ENCODE measurements at regions not wholly inside any gene's neighbourhood (a gene's known extent, or its start where the extent isn't known, plus 50 kb on each side); places are given as distances from the start of the nearest gene placed in this dataset.

GRCh38 chr14:83300476-83301064 lies 1766.9 kb upstream of the SEL1L start:
- intact Hi-C loops (cut with micrococcal nuclease; ENCODE audit: unreplicated experiment) = loop anchor here (1.0 kb wide), 1 partner anchor 163 kb away; no protein-coding TSS in a partner anchor
- TF ChIP-seq CTCF (conservative IDR thresholded peaks at IDR 0.05; ENCODE audit: low read length) (peak; percentile 93), EZH2phosphoT487 (IDR thresholded peaks at IDR 0.05; ENCODE audit: borderline replicate concordance, low read depth, low read length) (no peak)
- peak; percentile 51 for DNase-seq (ENCODE audit: low spot score)
- Histone ChIP-seq H3K27ac (ENCODE audit: low read depth, low read length, poor library complexity, severe bottlenecking) (no peak overlapping the region), H3K79me2 (ENCODE audit: insufficient read depth, low read depth, low read length) (no peaks in the 10 kb centered on the region), H3K36me3 (ENCODE audit: insufficient read depth, low read length) (no peaks in the 10 kb centered on the region), H3K4me1 (ENCODE audit: insufficient read depth, low read length, poor library complexity, severe bottlenecking) (peaks cover 10% of the 10 kb centered on the region), H3K9me2 (ENCODE audit: insufficient read depth, low read length) (no peaks in the 10 kb centered on the region), H2AFZ (ENCODE audit: low read length) (no peak overlapping the region), H3K9me3 (ENCODE audit: low read length) (no peaks in the 10 kb centered on the region), H3K4me3 (ENCODE audit: low read depth, low read length, poor library complexity, severe bottlenecking) (no peak overlapping the region), H3K4me2 (ENCODE audit: low read length) (no peak overlapping the region), H4K20me1 (ENCODE audit: insufficient read depth, low read length) (no peaks in the 10 kb centered on the region)
- BruUV-seq (replicated peaks) = no TSS peak
- POLR2A ChIA-PET = interaction anchor here (1.2 to 1.6 kb wide), 2 partner anchors 160 to 165 kb away, joined by 4 to 7 read pairs; no protein-coding TSS in a partner anchor
- CTCF ChIA-PET (ENCODE audit: unreplicated experiment) = interaction anchor here (0.6 kb wide), 1 partner anchor 160 kb away, joined by 3 read pairs; no protein-coding TSS in a partner anchor

GRCh38 chr14:83301791-83302190 lies 1768.1 kb upstream of the SEL1L start:
- no peak for DNase-seq (ENCODE audit: low spot score)
- H2AFZ ChIP-seq (ENCODE audit: low read length) = peak overlapping the region; percentile 50; the same call in 1 of the 2 replicates
- ChIA-PET CTCF (ENCODE audit: unreplicated experiment) (no interaction called here), POLR2A (interaction anchor here (0.7 kb wide), 1 partner anchor 9 kb away, joined by 3 read pairs; no protein-coding TSS in a partner anchor)
- H3K9me2 ChIP-seq (ENCODE audit: insufficient read depth, low read length) = no peaks in the 10 kb centered on the region
- no peak overlapping the region for H3K27ac ChIP-seq (ENCODE audit: low read depth, low read length, poor library complexity, severe bottlenecking)
- TF ChIP-seq CTCF (conservative IDR thresholded peaks at IDR 0.05; ENCODE audit: low read length) = no peak
- TF ChIP-seq EZH2phosphoT487 (IDR thresholded peaks at IDR 0.05; ENCODE audit: borderline replicate concordance, low read depth, low read length) = no peak
- H3K4me1 ChIP-seq (ENCODE audit: insufficient read depth, low read length, poor library complexity, severe bottlenecking) = peaks cover 10% of the 10 kb centered on the region
- intact Hi-C loops (cut with micrococcal nuclease; ENCODE audit: unreplicated experiment) = no loop called here
- H3K79me2 ChIP-seq (ENCODE audit: insufficient read depth, low read depth, low read length) = no peaks in the 10 kb centered on the region
- no peaks in the 10 kb centered on the region for H3K9me3 ChIP-seq (ENCODE audit: low read length)
- H3K4me3 ChIP-seq (ENCODE audit: low read depth, low read length, poor library complexity, severe bottlenecking) = no peak overlapping the region
- BruUV-seq (replicated peaks) = no TSS peak
- no peaks in the 10 kb centered on the region for H3K36me3 ChIP-seq (ENCODE audit: insufficient read depth, low read length)
- H3K4me2 ChIP-seq (ENCODE audit: low read length) = no peak overlapping the region
- no peaks in the 10 kb centered on the region for H4K20me1 ChIP-seq (ENCODE audit: insufficient read depth, low read length)

- DNase-seq (ENCODE audit: low spot score) = no peak
- H3K9me3 ChIP-seq (ENCODE audit: low read length) = no peaks in the 10 kb centered on the region
- no peaks in the 10 kb centered on the region for H3K79me2 ChIP-seq (ENCODE audit: insufficient read depth, low read depth, low read length)
- no peaks in the 10 kb centered on the region for H3K9me2 ChIP-seq (ENCODE audit: insufficient read depth, low read length)
- H3K4me1 ChIP-seq (ENCODE audit: insufficient read depth, low read length, poor library complexity, severe bottlenecking) = peaks cover 1% of the 10 kb centered on the region
- H3K4me3 ChIP-seq (ENCODE audit: low read depth, low read length, poor library complexity, severe bottlenecking) = no peak overlapping the region
- POLR2A ChIA-PET = no interaction called here
- H2AFZ ChIP-seq (ENCODE audit: low read length) = no peak overlapping the region
- no peaks in the 10 kb centered on the region for H3K36me3 ChIP-seq (ENCODE audit: insufficient read depth, low read length)
- no TSS peak for BruUV-seq (replicated peaks)
- no peak overlapping the region for H3K27ac ChIP-seq (ENCODE audit: low read depth, low read length, poor library complexity, severe bottlenecking)
- H3K4me2 ChIP-seq (ENCODE audit: low read length) = no peak overlapping the region
- intact Hi-C loops (cut with micrococcal nuclease; ENCODE audit: unreplicated experiment) = no loop called here
- CTCF ChIA-PET (ENCODE audit: unreplicated experiment) = no interaction called here
- TF ChIP-seq CTCF (conservative IDR thresholded peaks at IDR 0.05; ENCODE audit: low read length) (no peak), EZH2phosphoT487 (IDR thresholded peaks at IDR 0.05; ENCODE audit: borderline replicate concordance, low read depth, low read length) (no peak)
- H4K20me1 ChIP-seq (ENCODE audit: insufficient read depth, low read length) = no peaks in the 10 kb centered on the region
These were observed 1775.6 kb upstream of the SEL1L start for GRCh38 chr14:83309211-83309610.

All from OCI-LY7 (cell line).